BJ (cell line): ENCODE measurements at regions not wholly inside any gene's neighbourhood (a gene's known extent, or its start where the extent isn't known, plus 50 kb on each side); places are given as distances from the start of the nearest gene placed in this dataset.

Experiments used
- CTCF ChIA-PET: fragments of 350-600 bp; formaldehyde crosslinking; extraction: SDS; loops from one replicate; lab custom pipeline; 2021; ENCODE audit warnings: antibody characterized with exemption, inconsistent platforms; lab: Yijun Ruan, JAX
- POLR2A ChIA-PET: fragments of 300-600 bp; sonication (Branson Sonifier 250); formaldehyde crosslinking; extraction: SDS; loops from one replicate; lab custom pipeline; 2021; ENCODE audit warnings: antibody characterized with exemption; lab: Charles Lee
- DNase-seq: peaks from one replicate; pipeline ENCODE4 v3.0.0-alpha.2; 2011; ENCODE audit warnings: low read depth
- H3K27me3 ChIP-seq: 2 replicates; pipeline ENCODE4 v1.6.0; 2011; ENCODE audit warnings: low read length; ENCODE audit not compliant: control insufficient read depth, insufficient read depth
- H3K36me3 ChIP-seq: 2 replicates; pipeline ENCODE4 v1.5.1; 2011; ENCODE audit warnings: low read length; ENCODE audit not compliant: control insufficient read depth, insufficient read depth
- H3K4me3 ChIP-seq: 2 replicates; pipeline ENCODE4 v1.5.1; 2011; ENCODE audit warnings: low read depth, mild to moderate bottlenecking, control low read depth, low read length
- TF ChIP-seq, protein P1 (sequence below): IDR thresholded peaks from 2 replicates; pipeline ENCODE4 v1.5.1; 2011; ENCODE audit warnings: low read depth, mild to moderate bottlenecking, control low read depth, inconsistent platforms, low read length, moderate library complexity; ENCODE audit not compliant: insufficient read depth

DNA sequence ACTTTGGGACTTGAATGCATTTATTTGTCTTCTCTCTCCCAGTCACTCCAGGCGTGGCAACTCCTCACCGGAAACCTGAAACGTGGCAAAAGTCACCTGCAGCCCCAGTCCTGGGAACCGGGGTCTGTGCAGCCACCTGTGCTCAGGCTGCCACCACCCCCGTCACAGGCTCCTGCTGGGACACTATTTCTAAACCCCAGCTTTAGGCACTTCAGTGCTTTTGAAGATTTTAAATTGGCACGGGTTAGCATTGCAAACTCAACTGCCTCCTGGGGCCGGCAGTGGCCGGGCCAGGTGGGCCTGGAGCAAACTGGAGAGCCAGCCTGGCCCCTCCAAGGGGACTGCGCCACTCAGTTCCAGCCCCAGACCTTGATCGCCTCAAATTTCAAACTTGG lies 146.7 kb upstream of the IQSEC1 start:
- POLR2A ChIA-PET: no interaction called here

DNA sequence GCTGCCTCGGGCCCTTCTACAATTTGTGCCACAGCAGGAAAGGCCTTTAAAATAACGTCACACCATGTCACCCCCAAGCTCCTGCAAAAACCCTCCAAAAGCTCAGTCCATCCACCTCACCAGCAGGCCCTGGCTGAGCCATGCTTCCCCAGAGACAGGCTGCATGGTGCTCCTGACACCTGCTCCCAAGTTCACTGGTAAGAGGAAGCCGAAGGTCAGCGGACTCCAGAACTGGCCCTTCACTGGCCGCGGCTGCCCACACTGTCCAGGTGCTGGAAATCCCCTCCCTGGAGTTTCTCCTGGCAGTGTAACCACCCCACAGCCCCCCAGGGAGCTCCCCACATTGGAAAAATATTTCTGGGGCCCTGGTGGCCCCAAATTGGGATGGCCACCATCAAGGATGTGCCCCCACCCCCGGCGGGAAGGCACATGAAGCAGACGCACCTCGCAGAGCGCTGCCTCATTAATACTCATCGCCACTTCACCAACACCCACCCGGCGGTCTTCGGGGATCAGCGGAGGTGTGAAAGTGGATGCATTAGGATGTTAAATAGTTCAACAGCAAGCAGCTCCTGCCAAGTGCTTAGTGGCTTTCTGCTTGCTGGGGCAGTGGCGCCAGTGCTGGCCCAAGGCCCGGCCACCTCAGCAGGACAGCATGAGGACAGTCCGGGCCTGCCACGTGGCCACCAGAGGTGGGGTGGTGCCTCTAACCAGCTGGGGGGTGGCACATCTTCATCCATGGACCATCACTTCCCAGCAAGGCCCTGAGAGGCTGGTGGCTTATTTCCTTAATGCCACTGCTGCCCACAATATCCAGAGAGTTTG lies 146.1 kb upstream of the IQSEC1 start:
- CTCF ChIA-PET: interaction anchor here (1.1 kb wide), 1 partner anchor 127 kb away, joined by 3 read pairs; no protein-coding TSS in a partner anchor
- Histone ChIP-seq H3K27me3 (no peaks in the 10 kb centered on the region; the same call in 1 of the 2 replicates), H3K4me3 (no peak overlapping the region), H3K36me3 (no peaks in the 10 kb centered on the region)
- TF ChIP-seq, protein P1, sequence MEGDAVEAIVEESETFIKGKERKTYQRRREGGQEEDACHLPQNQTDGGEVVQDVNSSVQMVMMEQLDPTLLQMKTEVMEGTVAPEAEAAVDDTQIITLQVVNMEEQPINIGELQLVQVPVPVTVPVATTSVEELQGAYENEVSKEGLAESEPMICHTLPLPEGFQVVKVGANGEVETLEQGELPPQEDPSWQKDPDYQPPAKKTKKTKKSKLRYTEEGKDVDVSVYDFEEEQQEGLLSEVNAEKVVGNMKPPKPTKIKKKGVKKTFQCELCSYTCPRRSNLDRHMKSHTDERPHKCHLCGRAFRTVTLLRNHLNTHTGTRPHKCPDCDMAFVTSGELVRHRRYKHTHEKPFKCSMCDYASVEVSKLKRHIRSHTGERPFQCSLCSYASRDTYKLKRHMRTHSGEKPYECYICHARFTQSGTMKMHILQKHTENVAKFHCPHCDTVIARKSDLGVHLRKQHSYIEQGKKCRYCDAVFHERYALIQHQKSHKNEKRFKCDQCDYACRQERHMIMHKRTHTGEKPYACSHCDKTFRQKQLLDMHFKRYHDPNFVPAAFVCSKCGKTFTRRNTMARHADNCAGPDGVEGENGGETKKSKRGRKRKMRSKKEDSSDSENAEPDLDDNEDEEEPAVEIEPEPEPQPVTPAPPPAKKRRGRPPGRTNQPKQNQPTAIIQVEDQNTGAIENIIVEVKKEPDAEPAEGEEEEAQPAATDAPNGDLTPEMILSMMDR: no peak
- POLR2A ChIA-PET: no interaction called here
- no peak for DNase-seq

More for the DNA sequence above, 146.7 kb upstream of the IQSEC1 start:
- no peak for DNase-seq
- CTCF ChIA-PET: no interaction called here
- H3K27me3 ChIP-seq: no peaks in the 10 kb centered on the region; the same call in 1 of the 2 replicates
- TF ChIP-seq, protein P1: no peak
- no peaks in the 10 kb centered on the region for H3K36me3 ChIP-seq
- no peak overlapping the region for H3K4me3 ChIP-seq

GRCh38 chr3:13218541-13218908 lies 145.3 kb upstream of the IQSEC1 start:
- H3K4me3 ChIP-seq: no peak overlapping the region
- H3K36me3 ChIP-seq: no peaks in the 10 kb centered on the region
- POLR2A ChIA-PET: no interaction called here
- TF ChIP-seq, protein P1: no peak
- no peak for DNase-seq
- H3K27me3 ChIP-seq: no peaks in the 10 kb centered on the region
- CTCF ChIA-PET: interaction anchor here (1.1 kb wide), 1 partner anchor 126 kb away, joined by 3 read pairs; no protein-coding TSS in a partner anchor

DNA sequence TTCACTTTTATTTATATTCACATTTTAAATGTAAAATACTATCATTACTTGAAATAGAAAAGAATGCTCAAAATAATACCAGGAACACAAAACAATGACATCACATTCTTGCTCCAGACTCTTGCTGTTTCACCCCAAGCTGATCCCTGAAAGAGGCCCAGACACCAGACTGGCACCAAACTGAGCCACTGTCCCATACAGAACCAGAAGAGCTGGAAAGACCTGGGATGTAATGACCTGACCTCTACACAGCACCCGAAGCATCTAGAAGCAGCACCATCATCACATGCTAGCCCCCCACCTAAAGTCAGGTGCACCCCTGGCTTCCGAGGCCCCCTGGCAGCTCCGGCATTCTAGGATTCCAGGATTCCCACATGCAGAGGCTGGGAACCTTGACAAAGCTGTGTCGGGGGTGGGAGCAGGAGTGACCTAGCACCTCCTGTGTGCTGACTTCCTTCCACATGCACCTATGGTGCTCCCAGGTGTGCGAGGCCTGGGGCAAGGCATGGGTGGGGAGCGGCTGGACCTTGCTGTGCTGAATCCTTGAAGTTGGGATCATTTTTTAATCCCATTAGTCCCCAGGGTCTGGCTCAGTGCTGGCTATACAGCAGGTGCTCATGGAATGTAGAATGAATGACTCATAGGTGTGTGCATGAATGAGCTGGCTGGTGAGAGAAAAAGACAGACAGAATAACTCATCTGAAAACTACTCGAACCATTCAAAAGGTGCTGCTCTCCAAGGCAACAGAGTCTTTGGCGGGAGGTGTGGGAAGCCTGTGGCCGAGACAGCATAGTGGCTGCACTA lies 144.7 kb upstream of the IQSEC1 start:
- TF ChIP-seq, protein P1: no peak
- ChIA-PET POLR2A (no interaction called here), CTCF (interaction anchor here (1.1 kb wide), 1 partner anchor 126 kb away, joined by 3 read pairs; no protein-coding TSS in a partner anchor)
- no peak for DNase-seq
- no peaks in the 10 kb centered on the region for H3K36me3 ChIP-seq
- no peaks in the 10 kb centered on the region for H3K27me3 ChIP-seq
- no peak overlapping the region for H3K4me3 ChIP-seq

DNA sequence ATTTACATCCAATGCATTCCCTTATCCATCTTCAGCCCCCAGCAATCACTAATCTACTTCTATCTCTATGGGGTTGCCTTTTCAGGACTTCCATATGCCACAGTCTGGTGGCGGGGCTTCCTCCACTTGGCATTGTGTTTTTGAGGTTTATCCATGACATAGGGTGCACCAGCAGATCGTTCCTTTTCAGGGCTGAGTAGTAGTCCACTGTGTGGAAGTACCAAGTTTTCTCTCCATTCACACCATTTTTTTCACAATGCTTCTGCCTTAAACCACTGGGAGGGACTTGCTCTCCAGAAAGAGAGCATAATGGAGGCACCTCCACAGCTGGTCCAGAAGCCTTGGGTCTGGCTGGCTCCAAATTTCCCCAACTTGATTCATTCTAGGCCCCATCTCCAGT lies 144.0 kb upstream of the IQSEC1 start:
- ChIA-PET POLR2A (no interaction called here), CTCF (no interaction called here)

More for the DNA sequence above, 144.0 kb upstream of the IQSEC1 start:
- H3K27me3 ChIP-seq: no peaks in the 10 kb centered on the region
- H3K36me3 ChIP-seq: no peaks in the 10 kb centered on the region
- H3K4me3 ChIP-seq: no peak overlapping the region
- DNase-seq: no peak
- TF ChIP-seq, protein P1: no peak
